ENCODE measurements at regions not wholly inside any gene's neighbourhood (a gene's known extent, or its start where the extent isn't known, plus 50 kb on each side); places are given as distances from the start of the nearest gene placed in this dataset.

DNA sequence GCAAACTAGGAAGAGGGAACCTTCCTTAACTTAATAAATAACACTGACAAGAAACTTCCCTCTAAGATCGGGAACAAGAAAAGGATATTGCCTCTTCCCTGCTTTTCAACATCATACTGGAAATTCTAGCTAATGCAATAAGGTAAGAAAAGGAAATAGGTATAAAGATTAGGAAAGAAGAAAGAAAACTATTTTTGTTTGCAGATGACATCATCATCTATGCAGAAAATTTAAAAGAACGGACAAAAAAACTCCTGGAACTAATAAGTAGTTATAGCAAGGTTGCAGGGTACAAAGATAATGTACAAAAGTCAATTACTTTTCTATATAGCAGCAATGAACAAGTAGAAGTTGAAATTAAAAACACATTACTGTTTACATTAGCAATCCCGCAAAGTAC, 164.8 kb downstream of the WDR11 start:
- no peaks in the 10 kb centered on the region for H3K27me3 ChIP-seq
- H3K4me1 ChIP-seq (ENCODE audit: control insufficient read depth in 1 of 2, insufficient read depth in 1 of 2, low read depth in 1 of 2, low read length in 1 of 2), result peaks cover 6 to 24% of the 10 kb centered on the region in 2 experiments
- H3K36me3 ChIP-seq, result no peaks in the 10 kb centered on the region
- no peak overlapping the region for H3K4me3 ChIP-seq (ENCODE audit: low read depth in 1 of 2, low read length in 1 of 2)
- H3K27ac ChIP-seq, result no peak overlapping the region
- H3K9me3 ChIP-seq, result no peaks in the 10 kb centered on the region
- TF ChIP-seq, protein P1, sequence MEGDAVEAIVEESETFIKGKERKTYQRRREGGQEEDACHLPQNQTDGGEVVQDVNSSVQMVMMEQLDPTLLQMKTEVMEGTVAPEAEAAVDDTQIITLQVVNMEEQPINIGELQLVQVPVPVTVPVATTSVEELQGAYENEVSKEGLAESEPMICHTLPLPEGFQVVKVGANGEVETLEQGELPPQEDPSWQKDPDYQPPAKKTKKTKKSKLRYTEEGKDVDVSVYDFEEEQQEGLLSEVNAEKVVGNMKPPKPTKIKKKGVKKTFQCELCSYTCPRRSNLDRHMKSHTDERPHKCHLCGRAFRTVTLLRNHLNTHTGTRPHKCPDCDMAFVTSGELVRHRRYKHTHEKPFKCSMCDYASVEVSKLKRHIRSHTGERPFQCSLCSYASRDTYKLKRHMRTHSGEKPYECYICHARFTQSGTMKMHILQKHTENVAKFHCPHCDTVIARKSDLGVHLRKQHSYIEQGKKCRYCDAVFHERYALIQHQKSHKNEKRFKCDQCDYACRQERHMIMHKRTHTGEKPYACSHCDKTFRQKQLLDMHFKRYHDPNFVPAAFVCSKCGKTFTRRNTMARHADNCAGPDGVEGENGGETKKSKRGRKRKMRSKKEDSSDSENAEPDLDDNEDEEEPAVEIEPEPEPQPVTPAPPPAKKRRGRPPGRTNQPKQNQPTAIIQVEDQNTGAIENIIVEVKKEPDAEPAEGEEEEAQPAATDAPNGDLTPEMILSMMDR (IDR thresholded peaks at IDR 0.05), result no peak

DNA sequence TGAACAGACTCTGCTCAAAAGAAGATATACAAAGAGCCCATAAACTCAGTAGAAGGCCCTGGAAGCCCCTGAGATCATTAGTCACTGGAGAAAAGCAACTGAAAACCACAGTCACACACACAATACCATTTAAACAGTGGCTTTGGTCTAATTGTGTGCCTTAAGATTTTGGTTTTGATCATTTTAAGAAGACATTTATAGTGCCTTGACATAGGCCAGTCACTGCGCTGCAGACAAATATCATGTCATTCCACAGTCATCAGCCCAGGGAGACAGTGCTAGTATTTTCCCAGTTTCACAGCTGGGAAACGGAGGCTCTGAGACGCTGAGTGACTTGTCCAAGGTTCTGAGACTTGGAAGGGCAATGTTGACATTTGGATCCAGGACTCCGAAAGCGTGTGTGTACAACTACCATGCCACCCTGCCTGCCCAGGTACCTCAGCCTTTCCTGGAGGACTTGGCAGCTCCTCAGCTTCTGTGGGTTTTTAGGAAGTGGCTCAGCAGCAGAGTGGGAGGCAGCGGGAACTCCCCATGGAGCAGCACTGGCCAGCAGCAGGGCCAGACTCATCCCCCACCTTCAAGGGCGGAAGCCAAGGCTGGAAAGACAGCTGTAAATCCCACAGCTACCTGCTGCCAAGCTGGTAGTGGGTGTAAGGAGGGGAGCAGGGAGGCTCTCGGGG, 173.9 kb downstream of the WDR11 start:
- H3K27ac ChIP-seq, result peak overlapping the region; percentile 65
- H3K27me3 ChIP-seq, result no peaks in the 10 kb centered on the region
- H3K4me1 ChIP-seq (ENCODE audit: control insufficient read depth in 1 of 2, insufficient read depth in 1 of 2, low read depth in 1 of 2, low read length in 1 of 2), result peaks cover 14 to 36% of the 10 kb centered on the region in 2 experiments
- no peaks in the 10 kb centered on the region for H3K36me3 ChIP-seq
- TF ChIP-seq, protein P1 (IDR thresholded peaks at IDR 0.05), result no peak
- no peaks in the 10 kb centered on the region for H3K9me3 ChIP-seq
- no peak overlapping the region for H3K4me3 ChIP-seq (ENCODE audit: low read depth in 1 of 2, low read length in 1 of 2)

DNA sequence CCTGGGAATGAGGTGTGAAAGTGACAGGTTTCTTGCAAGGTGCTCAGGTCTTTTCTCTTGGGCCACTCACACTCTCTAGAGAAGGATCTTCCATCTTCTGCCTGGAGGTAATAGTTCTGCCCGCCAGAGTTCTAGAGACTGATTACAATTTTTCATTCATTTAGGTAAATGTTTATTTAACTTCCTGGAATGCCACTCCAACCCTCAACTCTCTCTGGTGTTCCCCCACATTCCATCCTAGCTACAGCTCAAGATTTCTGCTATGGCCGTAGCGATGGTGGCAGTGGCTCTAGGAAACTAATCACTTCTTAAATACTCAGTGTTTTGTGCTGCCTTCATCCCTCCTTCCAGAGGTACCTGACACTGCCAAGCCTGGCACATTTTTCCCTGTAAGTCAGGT, 174.6 kb downstream of the WDR11 start:
- Histone ChIP-seq H3K27me3 (no peaks in the 10 kb centered on the region), H3K4me3 (ENCODE audit: low read depth in 1 of 2, low read length in 1 of 2) (no peak overlapping the region), H3K4me1 (ENCODE audit: control insufficient read depth in 1 of 2, insufficient read depth in 1 of 2, low read depth in 1 of 2, low read length in 1 of 2) (peaks cover 14 to 31% of the 10 kb centered on the region in 2 experiments), H3K27ac (no peak overlapping the region), H3K36me3 (no peaks in the 10 kb centered on the region), H3K9me3 (no peaks in the 10 kb centered on the region)
- TF ChIP-seq, protein P1 (IDR thresholded peaks at IDR 0.05), result no peak

DNA sequence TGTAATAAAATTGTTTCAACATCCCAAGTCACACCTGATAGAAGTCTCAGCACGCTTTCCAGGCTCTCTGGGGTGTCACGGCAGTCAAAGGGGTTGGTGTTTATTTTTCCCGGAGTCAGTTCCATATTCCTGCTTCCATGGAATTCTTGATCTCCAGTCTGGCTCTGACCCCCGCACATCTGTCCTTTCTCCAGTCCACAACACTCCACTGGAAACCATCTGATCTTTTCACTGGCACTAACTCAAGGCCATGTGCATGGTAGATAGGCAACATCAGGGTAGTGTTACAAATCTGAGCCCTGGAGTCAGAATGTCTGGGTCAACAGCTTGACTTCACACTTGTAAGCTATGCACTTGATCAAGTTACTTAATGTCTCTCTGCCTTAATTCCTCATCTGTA, 176.2 kb downstream of the WDR11 start:
- TF ChIP-seq, protein P1 (IDR thresholded peaks at IDR 0.05), result no peak
- Histone ChIP-seq H3K9me3 (no peaks in the 10 kb centered on the region), H3K36me3 (no peaks in the 10 kb centered on the region), H3K27ac (no peak overlapping the region), H3K27me3 (no peaks in the 10 kb centered on the region), H3K4me3 (ENCODE audit: low read depth in 1 of 2, low read length in 1 of 2) (no peak overlapping the region), H3K4me1 (ENCODE audit: control insufficient read depth in 1 of 2, insufficient read depth in 1 of 2, low read depth in 1 of 2, low read length in 1 of 2) (peaks cover 14 to 39% of the 10 kb centered on the region in 2 experiments)

DNA sequence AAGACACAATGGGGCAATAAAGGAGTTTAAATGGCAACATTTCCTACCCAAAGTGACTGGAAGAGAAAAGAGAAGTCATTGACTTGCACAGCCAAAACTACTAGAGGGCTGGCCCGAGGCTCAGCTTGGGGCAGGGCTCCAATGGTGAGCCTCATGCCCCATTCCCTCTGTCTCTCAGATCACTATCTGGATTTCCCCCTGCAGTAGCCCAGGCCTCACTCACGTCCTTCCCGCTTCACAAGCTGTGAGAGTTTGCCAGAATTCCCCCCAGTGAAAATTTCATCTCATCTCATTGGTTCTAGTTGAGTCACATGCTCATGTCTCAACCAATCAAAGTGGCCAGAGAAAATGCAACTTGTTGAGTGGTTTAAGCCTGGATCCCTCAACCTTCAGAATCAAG, 181.3 kb downstream of the WDR11 start:
- H3K27ac ChIP-seq, result peak overlapping the region; percentile 74
- H3K27me3 ChIP-seq, result no peaks in the 10 kb centered on the region
- H3K9me3 ChIP-seq, result no peaks in the 10 kb centered on the region
- no peaks in the 10 kb centered on the region for H3K36me3 ChIP-seq
- H3K4me1 ChIP-seq (ENCODE audit: control insufficient read depth in 1 of 2, insufficient read depth in 1 of 2, low read depth in 1 of 2, low read length in 1 of 2), result peaks cover 8 to 25% of the 10 kb centered on the region in 2 experiments
- TF ChIP-seq, protein P1 (IDR thresholded peaks at IDR 0.05), result no peak
- H3K4me3 ChIP-seq (ENCODE audit: low read depth in 1 of 2, low read length in 1 of 2), result no peak overlapping the region

Measured in neutrophil (primary cell).